WI38 (cell line): ENCODE measurements at regions not wholly inside any gene's neighbourhood (a gene's known extent, or its start where the extent isn't known, plus 50 kb on each side); places are given as distances from the start of the nearest gene placed in this dataset.
A peak's percentile ranks its signal among the peaks of the same experiment; 100 is the strongest.
"Not testable (repeated sequence)": the region's sequence is repeated elsewhere in the genome, so short reads cannot be mapped to it uniquely, and the experiment has no call there.

ENCODE experiments used
- H3K4me3 ChIP-seq: 2 replicates; pipeline ENCODE4 v1.5.1; 2011; ENCODE audit warnings: low read depth, mild to moderate bottlenecking, control low read depth, low read length
- CTCF ChIP-seq: IDR thresholded peaks from 2 replicates; pipeline ENCODE4 v1.5.1; 2012; ENCODE audit warnings: low read depth, mild to moderate bottlenecking, control low read depth, low read length

GRCh38 chrX:130531066-130531465 is 129.3 kb downstream of the RBMX2 start:
- TF ChIP-seq CTCF, result no peak
- H3K4me3 ChIP-seq, result no peak overlapping the region

GRCh38 chrX:130539721-130540321 is 138.0 kb downstream of the RBMX2 start:
- no peak overlapping the region for H3K4me3 ChIP-seq
- peak; percentile 72 for TF ChIP-seq CTCF

DNA sequence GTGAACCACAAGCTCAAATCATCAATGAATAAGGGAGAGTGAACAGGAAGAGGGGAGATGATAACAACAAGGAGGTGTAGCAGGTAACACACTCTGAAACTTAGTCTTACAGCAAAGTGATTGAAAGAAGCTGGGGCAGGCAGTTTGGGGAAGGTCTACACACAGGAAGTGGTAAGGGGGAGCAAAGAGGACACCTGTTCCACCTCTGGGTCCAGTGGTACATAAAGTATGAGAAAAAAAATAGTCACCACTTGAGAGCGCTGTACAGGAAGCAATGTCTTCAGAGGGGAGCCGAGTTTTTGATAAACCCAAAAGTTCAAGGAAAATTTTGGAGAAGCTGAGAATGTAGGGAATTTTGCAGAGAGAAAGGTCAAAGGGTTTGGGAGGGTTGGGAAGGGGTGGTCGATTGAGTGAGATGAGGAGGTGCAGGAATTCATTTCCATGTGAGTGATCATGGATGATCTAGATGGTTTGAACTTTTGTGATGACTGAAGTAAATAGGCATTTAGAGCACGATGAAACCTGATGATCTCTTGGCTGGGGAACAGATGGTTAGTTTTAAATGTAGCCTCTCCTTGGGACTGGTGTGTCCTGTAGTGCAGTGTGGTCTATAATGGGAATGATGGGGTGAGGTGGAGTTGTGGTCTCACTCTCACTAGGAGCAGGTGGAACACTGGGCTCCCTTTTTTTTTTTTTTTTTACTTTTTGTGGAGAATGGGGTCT is 142.0 kb downstream of the RBMX2 start:
- no peak overlapping the region for H3K4me3 ChIP-seq
- no peak for TF ChIP-seq CTCF

- H3K4me3 ChIP-seq, result no peak overlapping the region
- TF ChIP-seq CTCF, result no peak
Measured at GRCh38 chrX:130545796-130546195, 144.0 kb downstream of the RBMX2 start.

DNA sequence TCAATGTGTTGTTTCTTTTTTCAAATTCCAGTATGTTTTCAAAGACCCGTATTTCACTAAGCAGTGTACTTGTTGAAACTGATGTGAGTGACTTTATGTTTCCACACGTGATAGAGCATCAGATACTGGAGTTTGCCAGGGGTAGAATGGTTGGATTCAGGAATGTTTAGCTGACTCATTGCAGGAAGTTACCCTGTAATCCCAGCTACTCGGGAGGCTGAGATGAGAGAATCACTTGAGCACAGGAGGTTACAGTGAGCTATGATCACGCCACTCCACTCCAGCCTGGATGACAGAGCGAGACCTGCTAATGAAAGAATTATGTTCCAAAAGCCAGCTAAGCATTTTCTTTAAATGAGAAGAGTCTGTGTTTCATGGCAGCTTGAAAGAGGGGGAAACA is 147.6 kb downstream of the RBMX2 start:
- H3K4me3 ChIP-seq, result not testable (repeated sequence)

DNA sequence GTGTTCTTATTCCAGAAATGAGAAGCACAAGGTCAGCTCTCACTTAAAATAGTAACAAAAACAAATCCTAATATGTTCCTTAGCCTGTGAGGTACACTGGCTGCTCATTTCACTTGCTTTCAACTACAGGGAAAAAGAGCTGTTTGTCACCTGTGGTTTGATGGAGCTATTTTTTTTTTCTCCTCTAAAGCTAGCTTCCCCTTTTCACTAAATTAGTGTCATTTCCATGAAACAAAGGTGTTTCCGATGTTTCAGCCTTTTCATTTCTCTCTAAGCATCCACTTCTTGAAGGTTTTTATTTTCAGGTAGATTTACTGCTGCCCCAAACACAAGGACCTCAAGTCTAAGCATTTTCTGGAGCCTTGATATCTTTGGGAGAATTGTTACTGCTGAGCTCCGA is 148.6 kb downstream of the RBMX2 start:
- no peak for TF ChIP-seq CTCF
- H3K4me3 ChIP-seq, result no peak overlapping the region

DNA sequence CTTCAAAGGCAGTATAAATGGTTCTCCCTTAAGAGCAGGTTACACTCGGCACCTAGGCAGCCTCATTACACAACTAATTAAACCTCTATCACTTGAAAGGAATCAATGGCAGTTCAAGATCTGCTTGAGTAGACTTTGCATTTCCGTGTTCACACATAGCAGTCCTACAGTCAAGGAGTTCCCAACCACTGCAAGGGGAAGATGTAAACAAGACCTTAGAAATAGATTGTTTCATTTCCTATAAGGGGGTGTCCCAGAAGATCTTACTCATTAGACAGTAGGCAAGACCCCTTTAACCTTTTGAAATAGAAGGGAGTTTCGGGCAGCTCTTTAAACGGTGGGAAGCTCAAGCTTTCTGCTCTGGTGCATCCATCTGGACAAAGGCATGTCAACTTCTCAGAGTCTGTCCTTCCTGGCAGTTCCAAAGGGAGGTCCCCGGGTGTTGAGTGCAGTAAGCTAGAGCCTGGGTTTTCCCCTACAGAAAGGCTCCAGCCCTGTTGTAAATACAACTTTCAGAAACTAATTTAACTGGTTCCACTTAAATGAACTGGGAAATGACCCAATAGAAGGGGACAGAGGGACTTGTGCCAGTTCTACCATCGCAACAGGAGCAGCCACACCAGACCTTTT is 150.8 kb downstream of the RBMX2 start:
- TF ChIP-seq CTCF, result no peak
- no peak overlapping the region for H3K4me3 ChIP-seq
